Activated T-helper 17 cell treated with anti-CD3 and anti-CD28 coated beads, Interleukin-2, amount 50 U/mL, for 72 hours (primary cell): ENCODE measurements at regions not wholly inside any gene's neighbourhood (a gene's known extent, or its start where the extent isn't known, plus 50 kb on each side); places are given as distances from the start of the nearest gene placed in this dataset.

Source experiments
- ATAC-seq: fragments of 150-1000 bp; cut with Tn5 transposase; replicated peaks from 2 replicates; pipeline ENCODE4 v1.10.0; 2021; ENCODE audit warnings: mild to moderate bottlenecking, moderate library complexity
- H3K27ac Mint-ChIP-seq: one replicate; pipeline ENCODE4 v1.8.0; 2022; ENCODE audit warnings: mixed read lengths
- H3K27me3 Mint-ChIP-seq: one replicate; pipeline ENCODE4 v1.8.0; 2022; ENCODE audit warnings: mixed read lengths
- H3K36me3 Mint-ChIP-seq: one replicate; pipeline ENCODE4 v1.8.0; 2022; ENCODE audit warnings: low read depth, mild to moderate bottlenecking, mixed read lengths
- H3K4me1 Mint-ChIP-seq: one replicate; pipeline ENCODE4 v1.8.0; 2022; ENCODE audit warnings: mixed read lengths
- H3K4me3 Mint-ChIP-seq: one replicate; pipeline ENCODE4 v1.8.0; 2022; ENCODE audit warnings: mild to moderate bottlenecking, mixed read lengths
- H3K9me3 Mint-ChIP-seq: one replicate; pipeline ENCODE4 v1.8.0; 2022; ENCODE audit warnings: mixed read lengths

DNA sequence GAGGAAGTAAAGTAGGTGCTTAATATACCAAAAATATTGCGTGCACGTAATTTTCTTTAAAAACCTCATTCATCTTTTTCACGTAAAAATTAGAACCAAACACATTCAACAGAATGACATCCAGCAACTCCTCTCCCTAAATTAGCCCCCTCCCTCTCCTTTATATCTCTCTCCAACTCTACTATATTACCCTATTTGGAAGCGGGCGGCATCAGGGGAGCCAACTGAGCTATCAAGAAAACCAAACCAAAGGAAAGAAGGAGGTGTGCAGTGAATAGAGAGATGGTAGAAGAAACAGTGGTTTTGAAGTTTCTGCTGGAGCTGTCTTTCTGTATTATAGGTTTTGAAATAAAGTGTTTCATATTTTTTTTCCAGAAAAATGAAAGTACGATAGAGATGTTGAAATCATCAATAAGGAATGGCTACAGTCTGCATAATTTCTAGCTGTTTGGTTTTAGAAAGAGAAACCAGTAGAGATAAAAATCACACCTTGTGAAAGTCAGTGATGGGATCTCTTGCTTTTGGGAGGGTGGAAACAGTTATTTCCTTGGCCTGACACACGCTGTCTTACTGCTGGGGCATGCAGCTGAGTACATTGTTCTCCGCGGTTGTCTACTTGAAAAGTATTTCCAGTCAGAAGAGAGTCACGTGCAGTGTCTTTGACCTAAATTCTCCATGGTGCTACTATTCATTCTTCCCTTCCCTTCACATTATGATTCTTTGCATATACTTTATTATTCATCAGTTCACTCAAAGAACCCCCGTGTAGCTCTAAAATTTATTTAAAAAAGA lies 94.1 kb upstream of the WDR17 start:
- ATAC-seq: no peak
- peaks cover 5% of the 10 kb centered on the region for H3K27me3 Mint-ChIP-seq
- H3K4me3 Mint-ChIP-seq: no peak overlapping the region
- no peaks in the 10 kb centered on the region for H3K4me1 Mint-ChIP-seq
- H3K36me3 Mint-ChIP-seq: no peaks in the 10 kb centered on the region
- H3K9me3 Mint-ChIP-seq: no peaks in the 10 kb centered on the region
- H3K27ac Mint-ChIP-seq: no peak overlapping the region

DNA sequence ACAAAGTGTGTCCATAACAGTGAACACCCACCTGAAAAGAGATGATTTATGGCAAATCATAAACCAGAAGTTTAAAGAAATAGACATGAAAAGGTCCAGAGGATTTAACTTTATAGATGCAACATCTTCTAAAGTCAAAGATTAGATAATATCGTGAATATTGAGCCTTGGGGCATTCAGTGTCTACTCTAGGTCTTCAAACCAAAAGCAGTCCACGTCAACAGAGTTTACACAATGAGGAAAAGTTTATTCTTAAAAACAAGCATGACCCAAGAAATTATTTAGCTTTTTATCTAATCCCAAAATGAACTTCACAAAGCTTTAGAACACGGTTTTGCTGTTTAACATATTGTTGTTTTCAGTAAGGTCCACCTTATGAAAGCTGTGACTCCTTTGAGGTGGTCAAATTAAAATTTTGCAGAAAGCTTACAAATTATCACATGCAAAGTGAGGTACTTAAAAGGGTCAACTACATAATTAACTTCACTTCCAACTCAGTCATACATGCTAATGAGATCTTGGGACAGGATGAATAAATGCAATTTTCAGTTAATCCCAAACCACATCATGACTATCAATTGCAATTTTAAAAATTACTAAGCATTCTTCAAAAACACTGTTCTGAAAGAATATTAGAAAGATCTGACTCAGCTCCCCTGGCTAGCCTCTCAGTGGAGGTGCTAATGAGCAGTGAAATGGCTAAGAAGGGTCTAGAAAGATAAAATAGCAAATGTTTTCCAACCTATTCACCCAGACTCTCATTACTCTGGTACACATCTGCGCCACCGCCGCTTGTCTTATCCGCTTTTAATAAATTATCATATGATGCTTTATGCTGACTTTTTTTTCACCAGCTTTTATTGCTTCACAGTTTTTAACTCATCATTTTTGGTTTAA lies 92.4 kb upstream of the WDR17 start:
- no peak for ATAC-seq
- no peaks in the 10 kb centered on the region for H3K4me1 Mint-ChIP-seq
- no peak overlapping the region for H3K4me3 Mint-ChIP-seq
- H3K27me3 Mint-ChIP-seq: peaks cover 6% of the 10 kb centered on the region
- H3K36me3 Mint-ChIP-seq: no peaks in the 10 kb centered on the region
- H3K9me3 Mint-ChIP-seq: no peaks in the 10 kb centered on the region
- no peak overlapping the region for H3K27ac Mint-ChIP-seq

DNA sequence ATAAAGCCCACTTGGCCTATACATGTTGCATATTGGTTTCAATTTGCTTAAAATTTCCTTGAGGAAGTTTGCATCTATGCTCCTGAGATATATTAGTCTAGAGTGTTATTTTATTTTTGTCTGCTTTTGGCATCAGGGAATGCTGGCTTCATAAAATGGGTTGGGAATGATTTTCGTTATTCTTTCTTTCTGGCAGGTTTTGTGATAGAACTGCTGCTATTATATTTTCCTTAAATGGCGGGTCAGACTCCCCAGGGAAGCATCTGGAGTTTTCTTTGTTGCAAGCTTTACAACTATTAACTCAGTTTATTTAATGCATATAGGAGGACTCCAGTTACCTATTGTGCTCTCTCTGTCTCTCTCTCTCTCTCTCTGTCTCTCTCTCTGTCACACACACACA lies 82.0 kb upstream of the WDR17 start:
- Mint-ChIP-seq H3K9me3 (no peaks in the 10 kb centered on the region), H3K27me3 (peaks cover 3% of the 10 kb centered on the region), H3K4me1 (no peaks in the 10 kb centered on the region), H3K27ac (no peak overlapping the region), H3K36me3 (no peaks in the 10 kb centered on the region), H3K4me3 (no peak overlapping the region)
- ATAC-seq: no peak

DNA sequence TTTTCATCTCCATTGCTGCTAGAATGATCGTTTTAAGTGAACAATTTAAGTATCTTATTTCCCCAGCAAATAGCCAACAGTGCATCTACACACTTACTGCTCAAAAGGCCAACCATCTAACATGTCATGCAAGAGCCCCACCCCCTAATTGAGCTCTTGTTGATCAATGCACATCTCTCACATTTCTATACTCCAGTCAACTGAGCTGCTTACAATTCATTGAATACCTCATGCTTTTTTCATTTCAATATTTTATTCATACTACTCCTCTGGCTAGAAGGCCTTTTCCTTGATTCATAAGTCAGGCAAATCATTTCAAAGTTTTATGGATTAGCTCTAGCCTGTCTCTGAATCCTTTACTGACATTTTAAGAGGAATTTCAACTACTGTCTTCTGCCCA lies 79.0 kb upstream of the WDR17 start:
- no peak for ATAC-seq
- Mint-ChIP-seq H3K4me1 (no peaks in the 10 kb centered on the region), H3K4me3 (no peak overlapping the region), H3K9me3 (no peaks in the 10 kb centered on the region), H3K27ac (no peak overlapping the region), H3K27me3 (peaks cover 3% of the 10 kb centered on the region), H3K36me3 (no peaks in the 10 kb centered on the region)

DNA sequence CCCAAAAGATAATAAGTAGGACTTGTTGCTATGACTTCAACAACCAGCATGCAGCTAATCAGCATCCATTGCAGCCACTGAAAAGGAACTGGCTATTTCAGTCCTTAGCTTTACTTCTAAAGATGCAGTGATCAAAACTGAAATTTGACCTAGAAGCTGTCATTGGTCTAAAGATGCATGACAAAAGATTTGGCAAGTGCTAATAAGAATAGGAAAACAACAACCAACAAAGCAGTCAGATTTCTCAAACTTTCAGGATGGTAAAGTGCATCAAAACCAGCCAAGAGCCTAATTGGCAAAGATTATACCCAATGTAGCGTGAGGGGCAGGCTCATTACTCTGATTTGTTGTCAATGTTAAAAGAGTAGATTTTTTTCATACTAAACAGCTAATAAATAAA lies 77.1 kb upstream of the WDR17 start:
- Mint-ChIP-seq H3K27ac (no peak overlapping the region), H3K36me3 (no peaks in the 10 kb centered on the region), H3K27me3 (peaks cover 7% of the 10 kb centered on the region), H3K4me1 (no peaks in the 10 kb centered on the region), H3K4me3 (no peak overlapping the region), H3K9me3 (no peaks in the 10 kb centered on the region)
- no peak for ATAC-seq

DNA sequence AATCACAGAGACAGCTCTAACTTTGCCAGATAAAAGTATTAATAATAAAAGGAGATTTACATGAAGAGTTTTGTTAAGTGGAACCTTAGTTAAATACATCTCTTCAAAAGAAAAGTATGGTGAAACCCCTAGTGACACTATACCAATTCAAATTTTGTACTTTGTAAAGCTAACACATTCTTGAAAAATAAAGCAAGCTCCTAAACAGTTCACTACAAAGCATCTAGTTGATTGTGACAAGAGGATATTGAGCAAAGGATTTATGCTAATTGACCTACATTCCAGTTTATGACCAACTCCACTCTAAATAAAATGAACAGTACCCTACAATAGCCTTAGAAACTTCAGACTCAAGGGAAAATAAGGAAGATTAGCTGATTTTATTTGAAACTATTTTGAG lies 69.4 kb upstream of the WDR17 start:
- no peak for ATAC-seq

DNA sequence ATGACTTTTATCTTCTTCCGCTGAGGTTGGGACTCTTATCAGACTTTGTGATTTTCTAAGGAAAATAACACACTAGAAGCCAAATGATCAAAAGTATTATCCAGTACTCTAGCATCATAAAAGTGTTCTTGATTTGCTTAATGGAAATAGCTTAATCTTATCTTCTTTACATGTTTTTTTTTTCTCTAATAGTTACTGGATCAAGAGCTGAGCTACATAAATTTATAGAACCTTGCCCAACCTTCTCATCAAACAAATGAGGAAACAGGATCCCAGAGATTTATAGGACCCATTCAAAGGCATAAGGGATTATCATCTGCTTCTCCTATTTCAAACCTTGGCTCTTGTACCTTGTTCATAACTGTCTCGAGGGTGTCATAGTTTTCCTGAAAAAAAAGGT lies 68.3 kb upstream of the WDR17 start:
- Mint-ChIP-seq H3K27me3 (peaks cover 38% of the 10 kb centered on the region), H3K9me3 (no peaks in the 10 kb centered on the region), H3K4me3 (no peak overlapping the region), H3K36me3 (no peaks in the 10 kb centered on the region), H3K27ac (no peak overlapping the region), H3K4me1 (peaks cover 1% of the 10 kb centered on the region)
- ATAC-seq: no peak

More for the DNA sequence above, 69.4 kb upstream of the WDR17 start:
- Mint-ChIP-seq H3K27me3 (peaks cover 33% of the 10 kb centered on the region), H3K4me1 (no peaks in the 10 kb centered on the region), H3K4me3 (no peak overlapping the region), H3K36me3 (no peaks in the 10 kb centered on the region), H3K9me3 (no peaks in the 10 kb centered on the region), H3K27ac (no peak overlapping the region)

DNA sequence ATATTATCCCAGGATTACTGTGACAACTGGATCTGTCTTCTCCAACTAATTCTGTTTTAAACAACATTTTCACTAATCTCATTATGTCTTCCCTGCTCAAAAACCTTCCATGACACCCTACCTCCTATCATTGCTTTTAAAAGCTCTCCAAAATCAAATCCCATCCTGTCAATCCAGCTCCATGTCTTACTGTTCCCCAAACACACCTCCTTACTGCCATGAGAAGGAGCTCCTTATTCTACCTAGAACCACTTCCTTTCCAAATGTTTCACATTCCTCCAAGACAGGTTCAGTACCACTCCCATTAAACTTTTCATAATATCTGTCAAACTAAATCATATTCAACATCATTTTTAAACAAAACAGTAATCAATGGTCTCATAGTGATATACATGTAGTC lies 66.9 kb upstream of the WDR17 start:
- Mint-ChIP-seq H3K27me3 (peaks cover 46% of the 10 kb centered on the region), H3K9me3 (no peaks in the 10 kb centered on the region)

DNA sequence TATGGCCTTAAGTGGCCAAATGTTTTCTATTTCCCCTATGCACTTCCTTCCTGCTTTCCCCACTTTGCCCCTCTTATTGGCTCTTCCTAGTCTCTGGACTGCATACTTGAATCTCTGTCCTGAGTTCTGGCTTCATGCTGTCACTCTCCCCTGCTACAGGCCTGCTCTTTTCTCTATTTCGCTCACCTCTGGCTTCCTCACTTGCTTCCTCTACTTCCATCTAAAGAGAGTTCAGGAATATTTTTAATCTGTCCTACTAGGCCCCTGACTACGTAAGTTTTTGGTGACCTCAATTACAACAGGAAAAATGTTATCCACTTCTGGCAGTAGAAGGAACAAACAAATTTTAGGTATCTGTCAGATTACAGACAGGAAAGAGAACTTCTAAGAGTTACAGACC lies 65.7 kb upstream of the WDR17 start:
- H3K27ac Mint-ChIP-seq: no peak overlapping the region
- no peaks in the 10 kb centered on the region for H3K36me3 Mint-ChIP-seq
- no peak for ATAC-seq
- no peaks in the 10 kb centered on the region for H3K9me3 Mint-ChIP-seq
- peaks cover 4% of the 10 kb centered on the region for H3K4me1 Mint-ChIP-seq
- no peak overlapping the region for H3K4me3 Mint-ChIP-seq
- peaks cover 45% of the 10 kb centered on the region for H3K27me3 Mint-ChIP-seq

More for the DNA sequence above, 66.9 kb upstream of the WDR17 start:
- Mint-ChIP-seq H3K36me3 (no peaks in the 10 kb centered on the region), H3K4me3 (no peak overlapping the region), H3K4me1 (peaks cover 4% of the 10 kb centered on the region), H3K27ac (no peak overlapping the region)
- no peak for ATAC-seq

DNA sequence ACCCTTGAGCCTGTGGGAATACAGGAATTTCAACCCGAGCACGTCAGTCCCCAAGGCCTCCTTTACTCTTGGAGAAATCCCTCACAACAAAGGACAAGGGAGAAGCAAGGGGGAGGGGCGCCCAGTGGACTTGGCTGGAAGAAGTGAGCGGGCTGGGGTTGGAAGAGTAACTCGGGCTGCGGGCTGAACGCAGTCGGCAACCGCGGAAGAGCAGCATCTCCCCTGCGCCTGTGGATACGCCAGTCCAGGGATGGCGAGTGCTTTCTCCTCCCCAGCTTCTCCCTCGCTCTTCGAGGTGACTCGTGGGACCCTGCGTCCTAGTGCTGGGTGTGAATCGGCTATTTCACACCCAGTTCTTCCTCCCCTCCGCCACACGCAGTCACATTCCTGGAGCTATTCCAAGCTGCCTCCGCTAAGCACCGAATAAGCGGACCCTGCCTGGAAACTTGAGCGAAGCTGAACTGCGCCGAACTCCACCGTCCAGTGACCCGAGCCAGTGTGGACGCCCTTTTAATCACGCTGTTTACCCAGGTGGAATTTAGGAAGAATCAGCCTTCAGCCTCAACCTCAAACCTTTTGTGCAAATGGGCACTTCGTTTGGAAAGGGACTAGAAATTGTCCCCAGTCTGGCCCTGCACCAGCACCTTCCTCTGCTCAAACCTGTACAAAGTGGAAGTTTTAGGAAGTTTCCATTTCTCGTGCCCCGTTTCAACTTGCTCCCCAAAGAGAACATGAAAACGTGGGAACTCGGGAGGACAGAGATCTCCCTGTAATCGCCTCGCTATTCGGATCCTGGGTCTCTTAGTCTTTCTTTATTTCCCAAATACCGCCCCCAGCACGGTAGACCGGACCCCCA lies 64.3 kb upstream of the WDR17 start:
- Mint-ChIP-seq H3K27me3 (peaks cover 43% of the 10 kb centered on the region), H3K27ac (no peak overlapping the region), H3K36me3 (no peaks in the 10 kb centered on the region), H3K9me3 (no peaks in the 10 kb centered on the region), H3K4me1 (peaks cover 4% of the 10 kb centered on the region), H3K4me3 (peak overlapping the region; percentile 31)
- ATAC-seq: no peak

DNA sequence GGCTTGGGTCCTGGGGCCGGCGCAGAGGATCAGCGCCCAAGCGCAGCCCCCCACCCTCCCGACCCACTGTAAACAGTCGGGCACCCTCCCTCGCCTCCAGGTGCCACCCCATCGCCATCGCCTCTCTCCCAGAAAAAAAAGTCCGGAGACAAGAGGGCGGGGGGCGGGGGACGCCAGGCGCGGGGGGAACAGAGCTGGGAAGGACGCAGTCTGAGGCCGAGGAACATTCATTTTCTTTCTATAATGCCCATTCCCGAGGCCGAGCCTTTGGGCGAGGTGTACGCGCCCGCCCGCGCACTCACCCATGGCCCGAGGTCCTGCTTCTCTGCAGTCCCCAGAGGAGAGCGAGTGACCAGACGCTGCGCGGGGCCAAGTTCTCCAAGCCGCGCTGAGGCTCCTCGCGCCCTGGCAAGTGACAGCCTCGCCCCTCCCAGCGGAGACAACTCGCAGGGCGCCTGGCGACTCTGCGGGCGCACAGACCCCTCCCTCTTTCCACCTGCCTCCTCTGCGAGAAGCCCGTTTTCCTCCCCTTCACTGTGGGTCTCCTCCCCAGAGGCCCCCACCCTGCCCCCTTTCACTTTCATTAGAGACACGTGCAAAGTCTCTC lies 63.5 kb upstream of the WDR17 start:
- ATAC-seq: no peak
- Mint-ChIP-seq H3K4me1 (peaks cover 4% of the 10 kb centered on the region), H3K36me3 (no peaks in the 10 kb centered on the region), H3K9me3 (no peaks in the 10 kb centered on the region), H3K4me3 (peak overlapping the region; percentile 40), H3K27ac (no peak overlapping the region), H3K27me3 (peaks cover 43% of the 10 kb centered on the region)

DNA sequence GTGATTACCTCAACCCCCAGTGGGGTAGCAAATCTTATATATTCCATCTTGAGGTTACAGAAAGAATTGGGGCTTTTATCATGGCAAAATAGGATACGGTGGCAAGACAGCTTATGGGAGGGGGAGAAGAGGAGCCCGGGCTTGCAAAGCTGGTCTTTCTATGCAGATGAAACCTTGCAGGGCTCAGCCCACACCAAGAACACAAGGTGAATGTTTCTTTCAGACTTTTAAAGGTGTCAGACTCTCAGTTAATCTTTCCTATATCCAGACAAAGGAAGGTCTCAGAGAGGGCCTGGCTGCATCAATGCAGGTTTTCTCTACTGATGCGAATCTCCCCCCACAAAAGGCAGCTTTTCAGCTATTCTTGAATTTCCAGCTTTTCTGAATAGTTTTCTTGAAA lies 59.9 kb upstream of the WDR17 start:
- no peak overlapping the region for H3K27ac Mint-ChIP-seq
- H3K4me1 Mint-ChIP-seq: peaks cover 4% of the 10 kb centered on the region
- no peak overlapping the region for H3K4me3 Mint-ChIP-seq
- H3K9me3 Mint-ChIP-seq: no peaks in the 10 kb centered on the region
- H3K36me3 Mint-ChIP-seq: no peaks in the 10 kb centered on the region
- peaks cover 21% of the 10 kb centered on the region for H3K27me3 Mint-ChIP-seq
- no peak for ATAC-seq

DNA sequence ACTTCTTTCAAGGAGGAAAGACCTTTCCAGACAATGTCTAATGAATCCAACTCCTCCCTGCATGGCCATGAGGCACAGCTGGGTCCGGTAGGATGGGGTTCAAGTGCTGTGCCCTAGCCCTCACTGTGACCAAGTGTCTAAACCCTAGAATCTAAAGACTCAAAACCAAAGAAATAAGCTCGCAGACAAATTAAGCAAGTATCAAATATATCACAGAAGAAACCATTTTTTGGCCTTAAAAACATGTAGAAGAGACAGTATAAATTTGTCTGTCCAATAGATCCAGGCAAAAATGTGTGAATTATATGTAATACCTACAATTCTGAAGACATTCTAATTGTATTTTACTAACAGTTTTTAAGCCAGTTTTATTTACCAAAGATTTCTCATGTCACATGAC lies 56.4 kb upstream of the WDR17 start:
- no peaks in the 10 kb centered on the region for H3K9me3 Mint-ChIP-seq
- H3K4me1 Mint-ChIP-seq: no peaks in the 10 kb centered on the region
- H3K36me3 Mint-ChIP-seq: no peaks in the 10 kb centered on the region
- H3K27me3 Mint-ChIP-seq: no peaks in the 10 kb centered on the region
- H3K4me3 Mint-ChIP-seq: no peak overlapping the region
- no peak overlapping the region for H3K27ac Mint-ChIP-seq
- ATAC-seq: no peak

DNA sequence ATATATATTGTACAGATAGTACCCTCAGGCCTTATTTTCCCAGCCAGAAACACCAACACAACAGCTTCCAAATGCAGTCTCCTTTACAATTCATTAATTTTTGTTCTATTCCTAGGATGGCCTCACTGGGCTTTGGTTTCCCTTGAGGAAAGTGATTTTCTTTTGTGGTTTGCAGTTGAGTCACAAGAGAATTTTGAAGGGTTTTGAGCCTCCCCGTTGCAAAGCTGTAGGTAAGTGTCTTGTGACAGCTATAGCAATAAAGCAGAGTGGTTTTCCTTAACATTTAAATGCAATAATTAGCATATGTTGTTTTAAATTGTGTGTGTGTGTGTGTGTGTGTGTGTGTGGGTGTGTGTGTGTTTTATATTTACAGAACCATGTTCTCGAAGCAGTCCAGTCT lies 54.1 kb upstream of the WDR17 start:
- Mint-ChIP-seq H3K4me1 (no peaks in the 10 kb centered on the region), H3K36me3 (no peaks in the 10 kb centered on the region), H3K4me3 (no peak overlapping the region), H3K27ac (no peak overlapping the region), H3K27me3 (peaks cover 3% of the 10 kb centered on the region), H3K9me3 (peaks cover 5% of the 10 kb centered on the region)
- no peak for ATAC-seq
